ENCODE measurements at regions not wholly inside any gene's neighbourhood (a gene's known extent, or its start where the extent isn't known, plus 50 kb on each side); places are given as distances from the start of the nearest gene placed in this dataset.
"Not testable (repeated sequence)": the region's sequence is repeated elsewhere in the genome, so short reads cannot be mapped to it uniquely, and the experiment has no call there.

DNA sequence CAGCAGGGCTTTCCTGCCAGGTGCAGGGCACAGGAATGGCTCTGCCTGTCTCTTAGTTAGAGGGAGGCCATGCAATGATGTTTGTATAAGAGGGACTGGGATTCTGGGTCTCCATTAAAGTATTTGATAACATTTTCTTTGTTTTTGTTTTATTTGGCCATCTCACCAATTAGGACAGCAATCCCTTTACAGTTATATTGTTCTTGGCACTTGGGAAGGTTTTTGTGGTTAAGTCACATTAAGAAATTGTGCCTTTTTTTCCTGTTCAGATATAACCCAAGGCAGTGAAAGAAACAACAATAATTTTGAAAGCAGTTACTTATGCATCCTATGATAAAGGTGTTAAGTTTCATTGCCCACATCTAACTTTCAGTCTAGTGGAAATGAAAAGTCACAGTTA lies 237.4 kb upstream of the PRSS58 start:
- not testable (repeated sequence) for DNase-seq

GRCh38 chr7:142494021-142494420 lies 236.2 kb upstream of the PRSS58 start:
- no peak for DNase-seq

GRCh38 chr7:142488842-142489241 lies 231.0 kb upstream of the PRSS58 start:
- DNase-seq = no peak

GRCh38 chr7:142488036-142488633 lies 230.3 kb upstream of the PRSS58 start:
- DNase-seq = no peak

- DNase-seq = not testable (repeated sequence)
These were observed 229.7 kb upstream of the PRSS58 start for GRCh38 chr7:142487565-142487964.

- no peak for DNase-seq
These were observed 229.3 kb upstream of the PRSS58 start for GRCh38 chr7:142487124-142487523.

- DNase-seq = no peak
These were observed 227.9 kb upstream of the PRSS58 start for GRCh38 chr7:142485617-142486226.

- DNase-seq = no peak
These were observed 225.9 kb upstream of the PRSS58 start for GRCh38 chr7:142483659-142484317.

DNA sequence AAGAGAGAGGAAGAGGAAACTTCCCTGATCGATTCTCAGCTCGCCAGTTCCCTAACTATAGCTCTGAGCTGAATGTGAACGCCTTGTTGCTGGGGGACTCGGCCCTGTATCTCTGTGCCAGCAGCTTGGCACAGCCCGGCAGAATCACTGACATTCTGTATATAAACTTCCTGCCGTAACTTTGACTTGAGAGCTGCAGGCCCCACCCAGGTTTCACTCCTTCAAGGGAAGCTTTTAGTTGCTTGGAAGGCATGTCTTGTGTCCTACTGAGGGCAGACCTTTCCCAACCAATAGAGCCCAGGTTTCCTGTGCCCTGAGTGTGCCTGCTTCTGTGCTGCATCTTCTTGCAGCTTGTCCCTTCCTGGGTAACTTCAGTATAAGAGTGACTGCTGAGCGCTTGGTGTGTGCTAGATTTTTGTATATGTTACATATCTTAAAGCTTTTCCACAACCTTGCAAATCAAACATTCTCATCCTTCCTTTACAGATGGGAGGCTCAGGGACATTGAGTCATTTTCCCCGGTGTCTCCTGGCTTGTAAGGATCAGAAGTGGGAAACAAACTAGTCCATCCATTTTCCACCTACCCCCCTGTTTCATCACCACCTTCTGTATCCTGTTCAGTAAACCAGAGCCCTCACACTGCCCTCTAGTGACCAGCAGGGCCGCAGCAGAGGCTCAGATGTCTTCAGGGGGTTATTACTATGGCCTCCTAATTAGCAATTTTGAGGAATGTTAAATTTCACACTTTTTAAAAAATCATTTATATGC lies 225.2 kb upstream of the PRSS58 start:
- peak; percentile 56 for DNase-seq

DNA sequence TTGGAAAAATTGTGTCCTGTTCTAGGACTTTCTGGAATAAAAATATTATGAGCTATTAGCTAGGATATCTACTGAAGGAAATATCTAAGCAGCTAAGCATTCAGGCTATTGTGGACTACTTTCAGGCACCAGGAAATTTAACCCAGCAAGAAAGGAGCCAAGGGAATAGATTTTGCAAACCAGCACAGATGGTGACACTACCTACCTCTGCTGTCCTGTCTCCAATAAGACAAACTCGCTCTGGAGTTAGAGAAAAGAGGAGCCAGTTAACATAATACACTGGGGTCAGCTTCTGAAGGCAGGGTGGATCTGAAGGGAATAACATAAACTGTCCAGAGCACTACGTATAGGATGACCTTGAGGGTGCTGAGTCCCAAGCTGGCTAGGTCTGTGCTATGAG lies 223.7 kb upstream of the PRSS58 start:
- no peak for DNase-seq

DNA sequence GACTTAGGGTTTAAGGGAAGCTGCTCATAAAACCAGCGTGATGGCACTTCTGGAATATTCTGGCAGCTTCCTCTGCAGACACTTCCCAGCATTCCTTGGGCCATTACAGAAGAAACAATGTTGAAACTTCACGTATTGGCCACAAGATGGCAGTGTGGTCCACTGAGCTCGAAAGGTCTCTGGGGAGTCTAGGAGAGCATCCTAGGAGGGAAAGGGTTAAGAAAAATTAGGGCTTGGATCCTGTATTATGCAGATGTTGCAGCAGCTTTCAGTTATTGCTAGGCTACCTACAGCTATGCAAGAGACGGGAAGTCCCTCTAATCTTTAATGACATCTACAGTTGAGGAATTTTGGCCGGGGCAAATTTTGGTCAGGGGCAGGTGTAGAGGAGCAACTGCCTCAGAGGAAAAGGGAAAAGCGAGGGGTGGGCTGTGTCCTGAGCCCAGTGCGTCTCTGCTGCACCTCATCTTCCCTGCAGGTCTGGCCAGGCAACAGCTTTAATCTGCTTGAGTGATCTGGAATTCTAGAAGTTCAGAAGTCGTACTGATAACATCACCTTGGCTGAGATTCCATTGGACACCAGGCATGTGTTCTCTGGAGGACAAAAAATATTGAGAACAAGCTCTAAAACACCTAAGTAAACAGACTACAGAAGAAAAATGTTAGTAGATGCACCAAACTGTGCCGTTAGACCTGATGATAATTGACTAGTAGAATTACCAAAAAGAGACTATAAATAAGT lies 220.8 kb upstream of the PRSS58 start:
- no peak for DNase-seq

DNA sequence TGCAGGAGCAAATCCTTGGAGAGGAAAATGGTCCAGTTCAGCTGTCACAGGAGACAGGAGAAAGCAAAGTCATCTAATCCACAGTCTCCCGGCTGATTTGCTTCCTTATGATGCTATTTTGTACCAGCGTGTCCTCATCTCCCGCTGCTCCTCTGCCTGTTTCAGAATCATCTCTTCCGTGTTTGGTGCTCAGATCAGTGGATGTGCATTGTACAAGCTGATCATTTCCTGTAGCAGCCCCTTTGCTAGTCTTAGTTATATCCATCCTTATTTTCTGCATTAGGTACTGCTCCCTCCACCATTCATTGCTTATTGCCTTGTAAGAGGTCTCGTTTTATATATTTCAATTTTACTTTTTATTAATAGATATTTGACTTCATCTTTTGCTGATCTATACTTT lies 219.9 kb upstream of the PRSS58 start:
- DNase-seq = not testable (repeated sequence)

DNA sequence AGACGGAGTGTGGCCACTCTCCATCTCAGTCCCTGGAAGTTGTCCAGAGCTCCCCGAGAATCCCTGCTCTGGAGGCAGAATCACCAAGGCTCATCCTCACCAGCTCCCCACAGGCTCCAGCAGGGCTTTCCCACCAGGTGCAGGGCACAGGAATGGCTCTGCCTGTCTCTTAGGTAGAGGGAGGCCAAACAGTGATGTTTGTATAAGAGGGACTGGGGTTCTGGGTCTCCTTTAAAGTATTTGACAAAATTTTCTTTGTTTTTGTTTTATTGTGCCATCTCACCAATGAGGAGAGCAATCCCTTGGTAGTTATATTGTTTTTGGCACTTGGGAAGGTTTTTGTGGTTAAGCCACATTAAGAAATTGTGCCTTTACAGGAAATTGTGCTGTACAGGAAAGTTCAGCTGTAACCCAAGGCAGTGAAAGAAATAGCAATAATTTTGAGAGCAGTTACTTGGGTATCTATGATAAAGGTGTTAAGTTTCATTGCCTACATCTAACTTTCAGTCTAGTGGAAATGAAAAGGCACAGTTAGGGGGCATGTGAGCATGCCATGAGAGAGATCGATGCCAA lies 219.3 kb upstream of the PRSS58 start:
- DNase-seq = no peak

DNA sequence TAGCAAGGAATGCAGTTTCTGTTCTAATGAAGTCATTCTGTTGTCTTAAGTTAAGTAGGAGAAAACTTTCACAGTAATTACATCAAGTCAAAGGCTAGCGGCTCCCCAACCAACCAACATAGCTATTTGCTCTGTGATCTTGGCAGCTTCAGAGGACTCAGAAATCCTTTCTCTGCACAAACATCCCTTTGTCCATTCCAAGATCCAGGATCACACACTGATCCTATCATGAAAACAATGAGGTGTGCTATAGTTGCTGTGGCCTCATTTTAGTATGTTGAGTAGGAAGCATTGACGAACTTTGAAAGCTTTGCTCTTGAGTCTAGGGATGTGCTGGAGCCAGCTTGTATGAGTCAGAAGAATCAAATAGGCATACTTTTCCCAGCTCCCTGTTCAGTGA lies 218.2 kb upstream of the PRSS58 start:
- no peak for DNase-seq

DNA sequence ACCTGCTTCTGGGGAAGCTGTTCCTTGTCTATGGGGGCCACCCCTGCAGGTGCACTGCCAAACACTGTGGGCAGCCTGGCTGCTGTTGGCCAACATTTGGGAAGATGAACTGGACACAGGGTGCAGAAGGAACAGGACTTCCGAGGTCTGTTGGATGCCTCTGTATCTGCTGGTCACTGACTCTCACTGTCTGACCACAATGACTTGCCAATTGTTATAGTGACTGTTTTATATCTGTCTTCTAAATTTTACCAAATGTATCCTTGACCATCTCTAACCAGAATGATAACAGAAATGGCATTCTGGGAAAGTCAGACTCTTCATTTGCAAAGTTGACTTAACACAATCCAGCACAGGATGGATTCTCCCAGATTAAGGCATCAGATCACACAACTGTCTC lies 214.0 kb upstream of the PRSS58 start:
- DNase-seq = no peak

DNA sequence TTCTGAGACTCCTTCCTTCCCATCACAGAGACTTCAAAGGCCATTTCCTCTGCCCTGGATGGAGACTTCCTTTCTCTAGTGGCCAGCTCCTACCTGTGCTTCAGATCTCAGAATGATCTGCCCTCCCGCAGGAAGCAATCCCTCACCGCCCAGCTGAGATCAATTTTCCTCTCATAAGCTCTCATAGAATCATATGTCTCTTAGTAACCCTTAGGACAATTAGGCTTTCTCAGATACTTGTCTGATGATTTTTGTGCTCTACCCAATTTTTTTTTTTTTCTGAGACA lies 212.6 kb upstream of the PRSS58 start:
- no peak for DNase-seq

GRCh38 chr7:142469696-142470543 lies 212.1 kb upstream of the PRSS58 start:
- DNase-seq = no peak

GRCh38 chr7:142468871-142469665 lies 211.2 kb upstream of the PRSS58 start:
- no peak for DNase-seq

DNA sequence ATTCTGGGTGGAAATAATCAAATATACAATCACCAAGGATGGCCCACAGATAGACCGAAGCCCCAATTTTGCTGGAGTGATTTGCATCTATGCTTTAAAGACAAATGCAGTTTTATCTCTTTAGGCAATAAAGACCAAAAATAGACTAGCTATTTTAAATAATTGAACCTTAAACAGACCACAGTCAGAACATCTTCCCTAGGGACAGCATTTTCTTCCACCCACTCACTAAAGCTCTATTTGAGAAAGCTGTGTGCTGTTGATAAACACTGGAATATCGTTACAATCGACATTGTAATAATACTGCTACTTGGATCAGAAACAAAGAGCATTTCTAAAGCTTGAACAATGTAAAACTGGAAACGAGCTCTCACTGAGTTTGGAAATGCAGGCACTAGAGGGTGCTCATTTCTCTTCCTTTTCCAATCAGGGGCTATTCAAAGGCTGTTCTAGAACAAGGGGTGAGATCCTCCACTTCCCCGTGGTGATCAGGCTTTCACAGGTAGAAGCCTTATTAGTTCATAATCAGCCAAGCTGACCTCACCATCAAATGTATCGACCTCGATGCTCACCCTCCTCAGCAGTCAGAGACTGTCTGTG lies 209.3 kb upstream of the PRSS58 start:
- DNase-seq = not testable (repeated sequence)

DNA sequence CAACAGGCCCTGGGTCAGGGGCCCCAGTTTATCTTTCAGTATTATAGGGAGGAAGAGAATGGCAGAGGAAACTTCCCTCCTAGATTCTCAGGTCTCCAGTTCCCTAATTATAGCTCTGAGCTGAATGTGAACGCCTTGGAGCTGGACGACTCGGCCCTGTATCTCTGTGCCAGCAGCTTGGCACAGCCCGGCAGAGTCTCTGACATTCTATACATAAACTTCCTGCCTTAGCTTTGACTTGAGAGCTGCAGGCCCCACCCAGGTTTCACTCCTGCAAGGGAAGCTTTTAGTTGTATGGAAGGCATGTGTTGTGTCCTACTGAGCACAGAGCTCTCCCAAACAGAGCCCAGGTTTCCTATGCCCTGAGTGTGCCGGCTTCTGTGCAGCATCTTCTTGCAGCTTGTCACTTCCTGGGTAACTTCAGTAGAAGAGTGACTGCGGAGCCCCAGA lies 205.6 kb upstream of the PRSS58 start:
- DNase-seq = no peak

GRCh38 chr7:142461437-142461836 lies 203.6 kb upstream of the PRSS58 start:
- DNase-seq = no peak
